NB4 (cell line): ENCODE measurements at regions not wholly inside any gene's neighbourhood (a gene's known extent, or its start where the extent isn't known, plus 50 kb on each side); places are given as distances from the start of the nearest gene placed in this dataset.

Experiments used
- POLR2A ChIP-seq: IDR thresholded peaks from 2 replicates; pipeline ENCODE4 v1.6.1; 2011; ENCODE audit warnings: mild to moderate bottlenecking; ENCODE audit not compliant: insufficient read length; ENCODE audit errors: extremely low read depth
- TF ChIP-seq, protein P1 (sequence below): IDR thresholded peaks from one replicate; pipeline ENCODE4 v1.5.1; 2012; ENCODE audit warnings: low read depth, low read length
- TF ChIP-seq, protein P2 (sequence below): IDR thresholded peaks from 2 replicates; pipeline ENCODE4 v1.6.1; 2011; ENCODE audit warnings: low read depth, low read length

DNA sequence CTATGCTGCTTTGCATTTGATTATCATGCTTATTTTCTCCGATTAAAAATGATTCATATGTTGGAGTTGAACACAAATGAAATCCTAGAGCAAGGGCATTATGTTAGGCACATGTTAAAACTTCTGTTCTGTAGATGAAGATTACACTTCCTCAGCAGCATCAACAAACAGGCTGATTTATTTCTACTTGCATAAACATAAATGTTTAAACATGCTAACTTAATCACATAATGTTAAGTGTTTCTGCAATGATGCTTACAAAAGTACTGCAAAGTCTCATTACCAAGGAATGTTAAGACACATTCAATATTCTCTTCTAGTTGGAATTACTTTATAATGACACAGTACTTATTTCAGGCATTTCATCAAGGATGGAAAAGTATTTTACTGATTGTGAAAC, 770.8 kb downstream of the ANKRD7 start:
- no peak for TF ChIP-seq POLR2A
- TF ChIP-seq, protein P1, sequence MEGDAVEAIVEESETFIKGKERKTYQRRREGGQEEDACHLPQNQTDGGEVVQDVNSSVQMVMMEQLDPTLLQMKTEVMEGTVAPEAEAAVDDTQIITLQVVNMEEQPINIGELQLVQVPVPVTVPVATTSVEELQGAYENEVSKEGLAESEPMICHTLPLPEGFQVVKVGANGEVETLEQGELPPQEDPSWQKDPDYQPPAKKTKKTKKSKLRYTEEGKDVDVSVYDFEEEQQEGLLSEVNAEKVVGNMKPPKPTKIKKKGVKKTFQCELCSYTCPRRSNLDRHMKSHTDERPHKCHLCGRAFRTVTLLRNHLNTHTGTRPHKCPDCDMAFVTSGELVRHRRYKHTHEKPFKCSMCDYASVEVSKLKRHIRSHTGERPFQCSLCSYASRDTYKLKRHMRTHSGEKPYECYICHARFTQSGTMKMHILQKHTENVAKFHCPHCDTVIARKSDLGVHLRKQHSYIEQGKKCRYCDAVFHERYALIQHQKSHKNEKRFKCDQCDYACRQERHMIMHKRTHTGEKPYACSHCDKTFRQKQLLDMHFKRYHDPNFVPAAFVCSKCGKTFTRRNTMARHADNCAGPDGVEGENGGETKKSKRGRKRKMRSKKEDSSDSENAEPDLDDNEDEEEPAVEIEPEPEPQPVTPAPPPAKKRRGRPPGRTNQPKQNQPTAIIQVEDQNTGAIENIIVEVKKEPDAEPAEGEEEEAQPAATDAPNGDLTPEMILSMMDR, result no peak
- TF ChIP-seq, protein P2, sequence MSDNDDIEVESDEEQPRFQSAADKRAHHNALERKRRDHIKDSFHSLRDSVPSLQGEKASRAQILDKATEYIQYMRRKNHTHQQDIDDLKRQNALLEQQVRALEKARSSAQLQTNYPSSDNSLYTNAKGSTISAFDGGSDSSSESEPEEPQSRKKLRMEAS, result no peak
